ENCODE measurements at regions not wholly inside any gene's neighbourhood (a gene's known extent, or its start where the extent isn't known, plus 50 kb on each side); places are given as distances from the start of the nearest gene placed in this dataset.
"Not testable (repeated sequence)": the region's sequence is repeated elsewhere in the genome, so short reads cannot be mapped to it uniquely, and the experiment has no call there.

GRCh38 chr2:215862351-215862771 is 151.0 kb downstream of the MREG start:
- DNase-seq (ENCODE audit: low read depth, low spot score), result no peak

- DNase-seq (ENCODE audit: low read depth, low spot score), result no peak
Measured at GRCh38 chr2:215861607-215862350, 151.6 kb downstream of the MREG start.

GRCh38 chr2:215856080-215856479 is 157.3 kb downstream of the MREG start:
- no peak for DNase-seq (ENCODE audit: low read depth, low spot score)

- DNase-seq (ENCODE audit: low read depth, low spot score), result not testable (repeated sequence)
Measured at GRCh38 chr2:215855308-215855707, 158.0 kb downstream of the MREG start.

- DNase-seq (ENCODE audit: low read depth, low spot score), result no peak
Measured at GRCh38 chr2:215854008-215854407, 159.3 kb downstream of the MREG start.

- no peak for DNase-seq (ENCODE audit: low read depth, low spot score)
Measured at GRCh38 chr2:215851696-215852095, 161.7 kb downstream of the MREG start.

- DNase-seq (ENCODE audit: low read depth, low spot score), result peak; percentile 44
Measured at GRCh38 chr2:215851082-215851481, 162.3 kb downstream of the MREG start.

- no peak for DNase-seq (ENCODE audit: low read depth, low spot score)
Measured at GRCh38 chr2:215850380-215850779, 163.0 kb downstream of the MREG start.

GRCh38 chr2:215849771-215850170 is 163.6 kb downstream of the MREG start:
- DNase-seq (ENCODE audit: low read depth, low spot score), result no peak

- DNase-seq (ENCODE audit: low read depth, low spot score), result no peak
Measured at GRCh38 chr2:215848698-215849097, 164.7 kb downstream of the MREG start.

GRCh38 chr2:215848146-215848545 is 165.2 kb downstream of the MREG start:
- no peak for DNase-seq (ENCODE audit: low read depth, low spot score)

- DNase-seq (ENCODE audit: low read depth, low spot score), result no peak
Measured at GRCh38 chr2:215847718-215848117, 165.6 kb downstream of the MREG start.

GRCh38 chr2:215847056-215847455 is 166.3 kb downstream of the MREG start:
- DNase-seq (ENCODE audit: low read depth, low spot score), result no peak

- no peak for DNase-seq (ENCODE audit: low read depth, low spot score)
Measured at GRCh38 chr2:215845839-215846586, 167.3 kb downstream of the MREG start.

GRCh38 chr2:215843579-215843978 is 169.8 kb downstream of the MREG start:
- DNase-seq (ENCODE audit: low read depth, low spot score), result peak; percentile 84

GRCh38 chr2:215841175-215841816 is 172.1 kb downstream of the MREG start:
- DNase-seq (ENCODE audit: low read depth, low spot score), result no peak

- no peak for DNase-seq (ENCODE audit: low read depth, low spot score)
Measured at GRCh38 chr2:215839816-215840215, 173.5 kb downstream of the MREG start.

GRCh38 chr2:215839309-215839708 is 174.0 kb downstream of the MREG start:
- no peak for DNase-seq (ENCODE audit: low read depth, low spot score)

GRCh38 chr2:215836881-215837280 is 176.5 kb downstream of the MREG start:
- DNase-seq (ENCODE audit: low read depth, low spot score), result no peak

- DNase-seq (ENCODE audit: low read depth, low spot score), result no peak
Measured at GRCh38 chr2:215835657-215836056, 177.7 kb downstream of the MREG start.

GRCh38 chr2:215835231-215835630 is 178.1 kb downstream of the MREG start:
- DNase-seq (ENCODE audit: low read depth, low spot score), result no peak

- DNase-seq (ENCODE audit: low read depth, low spot score), result peak; percentile 42
Measured at GRCh38 chr2:215833531-215834162, 179.7 kb downstream of the MREG start.

Data from astrocyte of the hippocampus (primary cell).